NCI-H774 (cell line): ENCODE measurements at regions not wholly inside any gene's neighbourhood (a gene's known extent, or its start where the extent isn't known, plus 50 kb on each side); places are given as distances from the start of the nearest gene placed in this dataset.
"Not testable (repeated sequence)": the region's sequence is repeated elsewhere in the genome, so short reads cannot be mapped to it uniquely, and the experiment has no call there.

Experiments used
- DNase-seq: peaks from one replicate; lab custom pipeline; 2025; lab: John Stamatoyannopoulos, UW

- DNase-seq: no peak
Observed at GRCh38 chr3:89628856-89629670, 521.6 kb downstream of the EPHA3 start.

GRCh38 chr3:89635137-89635536 is 527.7 kb downstream of the EPHA3 start:
- DNase-seq: no peak

GRCh38 chr3:89644716-89645115 is 537.3 kb downstream of the EPHA3 start:
- no peak for DNase-seq

- no peak for DNase-seq
Observed at GRCh38 chr3:89649431-89649830, 542.0 kb downstream of the EPHA3 start.

GRCh38 chr3:89654031-89654430 is 546.6 kb downstream of the EPHA3 start:
- no peak for DNase-seq

GRCh38 chr3:89656388-89656787 is 549.0 kb downstream of the EPHA3 start:
- no peak for DNase-seq

GRCh38 chr3:89679686-89680085 is 572.3 kb downstream of the EPHA3 start:
- no peak for DNase-seq

GRCh38 chr3:89682556-89682955 is 575.1 kb downstream of the EPHA3 start:
- DNase-seq: no peak

GRCh38 chr3:89685731-89686130 is 578.3 kb downstream of the EPHA3 start:
- DNase-seq: no peak

- no peak for DNase-seq
Observed at GRCh38 chr3:89690646-89691045, 583.2 kb downstream of the EPHA3 start.

- DNase-seq: no peak
Observed at GRCh38 chr3:89692601-89693000, 585.2 kb downstream of the EPHA3 start.

- no peak for DNase-seq
Observed at GRCh38 chr3:89697321-89697916, 590.0 kb downstream of the EPHA3 start.

GRCh38 chr3:89698208-89698830 is 590.9 kb downstream of the EPHA3 start:
- DNase-seq: no peak

- no peak for DNase-seq
Observed at GRCh38 chr3:89699229-89699628, 591.8 kb downstream of the EPHA3 start.

GRCh38 chr3:89699771-89700170 is 592.4 kb downstream of the EPHA3 start:
- DNase-seq: no peak

GRCh38 chr3:89702404-89702803 is 595.0 kb downstream of the EPHA3 start:
- DNase-seq: no peak

- DNase-seq: no peak
Observed at GRCh38 chr3:89713196-89713595, 605.8 kb downstream of the EPHA3 start.

GRCh38 chr3:89714237-89714636 is 606.8 kb downstream of the EPHA3 start:
- DNase-seq: no peak

- no peak for DNase-seq
Observed at GRCh38 chr3:89740080-89740880, 632.9 kb downstream of the EPHA3 start.

- DNase-seq: no peak
Observed at GRCh38 chr3:89740881-89741177, 633.4 kb downstream of the EPHA3 start.

GRCh38 chr3:89742546-89742945 is 635.1 kb downstream of the EPHA3 start:
- DNase-seq: no peak

- DNase-seq: not testable (repeated sequence)
Observed at GRCh38 chr3:89747541-89748278, 640.3 kb downstream of the EPHA3 start.
